LHCN-M2 (cell line): ENCODE measurements at regions not wholly inside any gene's neighbourhood (a gene's known extent, or its start where the extent isn't known, plus 50 kb on each side); places are given as distances from the start of the nearest gene placed in this dataset.
"Not testable (repeated sequence)": the region's sequence is repeated elsewhere in the genome, so short reads cannot be mapped to it uniquely, and the experiment has no call there.

Source experiments
- DNase-seq: peaks from one replicate; pipeline ENCODE4 v3.0.0-alpha.2; 2012; ENCODE audit warnings: low read depth

GRCh38 chr16:29200135-29200601, 206.3 kb downstream of the NPIPB11 start:
- peak; percentile 12 for DNase-seq

GRCh38 chr16:29199626-29200025, 206.9 kb downstream of the NPIPB11 start:
- peak; percentile 13 for DNase-seq

GRCh38 chr16:29198731-29199521, 207.6 kb downstream of the NPIPB11 start:
- DNase-seq: peak; percentile 8

GRCh38 chr16:29198231-29198630, 208.3 kb downstream of the NPIPB11 start:
- DNase-seq: no peak

- DNase-seq: not testable (repeated sequence)
These were observed 208.9 kb downstream of the NPIPB11 start for GRCh38 chr16:29197494-29198100.

GRCh38 chr16:29196746-29197145, 209.8 kb downstream of the NPIPB11 start:
- DNase-seq: not testable (repeated sequence)

- not testable (repeated sequence) for DNase-seq
These were observed 210.4 kb downstream of the LAT start for GRCh38 chr16:29195116-29195872.

GRCh38 chr16:29194185-29194844, 209.5 kb downstream of the LAT start:
- DNase-seq: not testable (repeated sequence)

GRCh38 chr16:29193634-29194033, 208.8 kb downstream of the LAT start:
- DNase-seq: not testable (repeated sequence)

- not testable (repeated sequence) for DNase-seq
These were observed 208.4 kb downstream of the LAT start for GRCh38 chr16:29193248-29193574.

- no peak for DNase-seq
These were observed 207.7 kb downstream of the LAT start for GRCh38 chr16:29192329-29193247.

- DNase-seq: not testable (repeated sequence)
These were observed 206.9 kb downstream of the LAT start for GRCh38 chr16:29191636-29192180.

- DNase-seq: not testable (repeated sequence)
These were observed 205.9 kb downstream of the LAT start for GRCh38 chr16:29190553-29191431.

- not testable (repeated sequence) for DNase-seq
These were observed 204.0 kb downstream of the LAT start for GRCh38 chr16:29188806-29189205.

GRCh38 chr16:29186306-29187220, 201.7 kb downstream of the LAT start:
- DNase-seq: not testable (repeated sequence)

- DNase-seq: not testable (repeated sequence)
These were observed 201.0 kb downstream of the LAT start for GRCh38 chr16:29185872-29186271.

GRCh38 chr16:29184738-29185438, 200.0 kb downstream of the LAT start:
- DNase-seq: peak; percentile 29
